AG10803 (cell line): ENCODE measurements at regions not wholly inside any gene's neighbourhood (a gene's known extent, or its start where the extent isn't known, plus 50 kb on each side); places are given as distances from the start of the nearest gene placed in this dataset.
A peak's percentile ranks its signal among the peaks of the same experiment; 100 is the strongest.
"Not testable (repeated sequence)": the region's sequence is repeated elsewhere in the genome, so short reads cannot be mapped to it uniquely, and the experiment has no call there.

Source experiments
- DNase-seq: peaks from one replicate; pipeline ENCODE4 v3.0.0; 2010; ENCODE audit warnings: low read depth
- H3K4me3 ChIP-seq: 2 replicates; pipeline ENCODE4 v1.5.1; 2011; ENCODE audit warnings: mild to moderate bottlenecking, low read length, control low read depth
- TF ChIP-seq, protein P1 (sequence below): conservative IDR thresholded peaks from 2 replicates; pipeline ENCODE4 v1.5.1; 2011; ENCODE audit warnings: mild to moderate bottlenecking, low read length, control low read depth, inconsistent platforms

- no peak overlapping the region for H3K4me3 ChIP-seq
- TF ChIP-seq, protein P1, sequence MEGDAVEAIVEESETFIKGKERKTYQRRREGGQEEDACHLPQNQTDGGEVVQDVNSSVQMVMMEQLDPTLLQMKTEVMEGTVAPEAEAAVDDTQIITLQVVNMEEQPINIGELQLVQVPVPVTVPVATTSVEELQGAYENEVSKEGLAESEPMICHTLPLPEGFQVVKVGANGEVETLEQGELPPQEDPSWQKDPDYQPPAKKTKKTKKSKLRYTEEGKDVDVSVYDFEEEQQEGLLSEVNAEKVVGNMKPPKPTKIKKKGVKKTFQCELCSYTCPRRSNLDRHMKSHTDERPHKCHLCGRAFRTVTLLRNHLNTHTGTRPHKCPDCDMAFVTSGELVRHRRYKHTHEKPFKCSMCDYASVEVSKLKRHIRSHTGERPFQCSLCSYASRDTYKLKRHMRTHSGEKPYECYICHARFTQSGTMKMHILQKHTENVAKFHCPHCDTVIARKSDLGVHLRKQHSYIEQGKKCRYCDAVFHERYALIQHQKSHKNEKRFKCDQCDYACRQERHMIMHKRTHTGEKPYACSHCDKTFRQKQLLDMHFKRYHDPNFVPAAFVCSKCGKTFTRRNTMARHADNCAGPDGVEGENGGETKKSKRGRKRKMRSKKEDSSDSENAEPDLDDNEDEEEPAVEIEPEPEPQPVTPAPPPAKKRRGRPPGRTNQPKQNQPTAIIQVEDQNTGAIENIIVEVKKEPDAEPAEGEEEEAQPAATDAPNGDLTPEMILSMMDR = no peak
- no peak for DNase-seq
These were observed 64.0 kb downstream of the PRR15 start for GRCh38 chr7:29627631-29628030.

DNA sequence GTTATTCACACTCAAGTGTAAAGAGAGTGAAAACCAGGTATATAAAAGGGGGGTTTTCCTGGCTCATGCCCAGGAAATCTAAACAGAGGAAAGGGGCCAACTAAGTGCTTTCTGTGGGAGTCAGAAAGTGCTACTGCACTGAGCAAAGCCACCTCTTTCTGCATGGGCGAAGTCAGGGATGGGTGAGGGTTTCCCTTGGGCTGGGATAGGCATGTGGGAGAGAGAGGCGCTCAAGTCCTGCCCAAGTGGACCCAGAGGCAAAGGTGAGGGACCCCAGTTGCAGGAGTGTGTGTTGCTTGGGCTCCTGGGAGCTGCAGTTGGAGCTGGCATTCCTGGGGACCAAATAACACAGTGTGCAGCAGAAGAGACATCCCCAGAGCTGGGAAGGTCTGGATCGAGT lies 65.9 kb downstream of the PRR15 start:
- TF ChIP-seq, protein P1 = no peak
- no peak overlapping the region for H3K4me3 ChIP-seq
- DNase-seq = no peak

DNA sequence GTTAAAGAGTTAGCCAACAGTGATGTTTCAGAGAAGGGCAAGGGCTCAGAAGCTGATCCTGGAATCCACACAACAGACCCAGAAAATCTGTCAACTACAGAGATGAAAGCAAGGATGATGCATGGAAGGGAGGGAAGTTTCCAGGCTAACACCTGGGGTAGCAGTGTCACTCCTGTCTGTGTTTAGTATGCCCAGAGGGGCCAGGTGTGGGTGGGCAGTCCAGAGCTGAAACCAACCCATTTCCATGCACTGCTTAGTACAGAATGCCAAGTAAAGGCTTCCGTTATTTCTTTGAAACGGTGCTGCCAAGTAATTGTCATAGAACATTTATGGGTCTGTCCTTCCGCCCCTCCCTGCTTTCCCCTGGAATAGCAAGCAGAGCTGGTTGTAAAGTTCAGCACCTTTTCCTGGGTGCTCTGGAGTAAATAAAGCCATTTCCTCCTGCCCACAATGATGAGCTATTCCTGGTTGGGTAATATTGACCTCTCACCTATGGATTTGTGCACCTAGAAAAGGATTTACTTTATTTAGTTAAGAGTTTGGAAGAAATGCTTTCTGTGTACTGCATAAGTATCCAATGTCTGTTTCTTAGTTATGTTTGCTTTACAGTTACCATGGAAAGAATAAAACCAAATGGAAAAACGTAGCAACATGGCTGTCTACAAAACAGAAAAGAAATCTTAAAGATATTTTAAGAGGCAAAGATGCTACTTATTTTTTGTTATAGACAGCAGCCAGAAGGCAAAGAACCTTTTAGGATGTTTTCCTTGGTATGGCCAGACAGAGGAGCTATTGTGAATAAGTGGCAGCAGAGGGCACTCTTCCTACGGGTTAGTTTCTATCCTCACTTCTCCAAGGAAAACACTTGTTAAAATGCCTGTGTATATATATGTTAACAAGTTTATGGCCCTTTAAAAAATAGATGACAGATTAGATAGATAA lies 71.7 kb downstream of the PRR15 start:
- TF ChIP-seq, protein P1 = peak; percentile 57
- DNase-seq = peak; percentile 54
- not testable (repeated sequence) for H3K4me3 ChIP-seq

- H3K4me3 ChIP-seq = no peak overlapping the region
- no peak for DNase-seq
- TF ChIP-seq, protein P1 = no peak
These were observed 72.3 kb downstream of the PRR15 start for GRCh38 chr7:29636009-29636351.

DNA sequence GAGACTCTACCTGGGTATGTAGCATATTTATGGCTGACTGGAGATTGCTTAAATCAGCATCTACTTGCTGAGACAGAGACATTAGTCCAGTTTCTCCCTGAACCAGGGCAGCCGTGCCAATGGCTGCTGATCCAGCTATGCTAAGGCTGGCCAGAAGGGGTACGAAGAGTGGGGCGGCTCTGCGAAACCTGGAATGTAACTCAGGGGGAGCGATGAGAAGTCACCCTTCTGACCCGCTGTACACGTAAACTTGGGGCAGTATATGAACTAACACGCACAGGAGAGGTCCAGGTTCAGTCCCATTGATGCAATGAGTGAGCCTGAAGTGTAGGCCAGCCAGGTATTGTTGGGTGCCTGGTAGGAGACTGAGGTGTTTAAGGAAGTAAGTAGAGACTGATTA lies 73.7 kb downstream of the PRR15 start:
- TF ChIP-seq, protein P1 = no peak
- no peak for DNase-seq
- H3K4me3 ChIP-seq = no peak overlapping the region

DNA sequence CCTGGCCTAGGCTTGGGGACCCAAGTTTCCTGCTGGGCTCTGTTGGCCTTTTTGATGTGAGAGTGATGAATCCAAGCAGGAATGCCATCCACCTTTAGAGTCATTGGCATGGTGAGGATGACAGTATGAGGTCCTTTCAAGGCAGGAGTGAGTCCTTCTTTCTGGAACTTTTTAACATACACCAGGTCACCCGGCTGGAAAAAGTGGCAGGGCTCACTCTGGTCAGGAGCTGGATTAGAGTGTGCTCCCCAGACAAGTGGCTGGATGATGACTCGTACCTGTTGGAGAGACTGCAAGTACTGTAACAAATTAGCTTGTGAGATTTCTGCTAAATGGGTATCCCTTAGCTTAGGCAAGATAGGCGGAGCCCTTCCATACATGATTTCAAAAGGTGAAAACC lies 75.2 kb downstream of the PRR15 start:
- not testable (repeated sequence) for DNase-seq

GRCh38 chr7:29639386-29639785 lies 75.8 kb downstream of the PRR15 start:
- no peak overlapping the region for H3K4me3 ChIP-seq
- TF ChIP-seq, protein P1 = no peak
- no peak for DNase-seq

More for the DNA sequence above, 75.2 kb downstream of the PRR15 start:
- H3K4me3 ChIP-seq = not testable (repeated sequence)
